Hepatocyte (in vitro differentiated cells): ENCODE measurements at regions not wholly inside any gene's neighbourhood (a gene's known extent, or its start where the extent isn't known, plus 50 kb on each side); places are given as distances from the start of the nearest gene placed in this dataset.

Experiments used
- CTCF ChIP-seq: fragments of 200-600 bp; sonication (generic); IDR thresholded peaks from 2 replicates; pipeline ENCODE4 v1.5.1; 2016; ENCODE audit warnings: antibody characterized with exemption, mild to moderate bottlenecking; ENCODE audit not compliant: poor library complexity
- EZH2 ChIP-seq: fragments of 200-600 bp; sonication (generic); IDR thresholded peaks from 2 replicates; pipeline ENCODE4 v1.6.1; 2016; ENCODE audit warnings: antibody characterized with exemption, mild to moderate bottlenecking, borderline replicate concordance
- EZH2phosphoT487 ChIP-seq: fragments of 200-600 bp; sonication (generic); IDR thresholded peaks from one replicate; pipeline ENCODE4 v1.6.1; 2018; ENCODE audit warnings: antibody characterized with exemption, mild to moderate bottlenecking, low read depth, moderate library complexity; ENCODE audit not compliant: unreplicated experiment, severe bottlenecking

GRCh38 chr15:69731081-69731330 lies 278.4 kb downstream of the RPLP1 start:
- TF ChIP-seq EZH2phosphoT487, result no peak
- TF ChIP-seq CTCF, result no peak
- no peak for TF ChIP-seq EZH2
